ENCODE measurements at regions not wholly inside any gene's neighbourhood (a gene's known extent, or its start where the extent isn't known, plus 50 kb on each side); places are given as distances from the start of the nearest gene placed in this dataset.

GRCh38 chr9:120191141-120191540, 388.8 kb downstream of the CDK5RAP2 start:
- no peak overlapping the region for H3K4me3 ChIP-seq (ENCODE audit: low read depth, low read length, poor library complexity, severe bottlenecking)
- no peak overlapping the region for H3K9ac ChIP-seq (ENCODE audit: low read length)
- no peaks in the 10 kb centered on the region for H3K36me3 ChIP-seq (ENCODE audit: insufficient read depth, low read length)
- no peaks in the 10 kb centered on the region for H4K20me1 ChIP-seq (ENCODE audit: insufficient read depth, low read length)
- H3K9me3 ChIP-seq (ENCODE audit: low read length), result no peaks in the 10 kb centered on the region
- no peaks in the 10 kb centered on the region for H3K9me2 ChIP-seq (ENCODE audit: low read depth, low read length)
- no peak overlapping the region for H2AFZ ChIP-seq (ENCODE audit: low read length)
- TF ChIP-seq EZH2 (IDR thresholded peaks at IDR 0.05; ENCODE audit: borderline replicate concordance, low read length) (no peak), CTCF (IDR thresholded peaks at IDR 0.05; ENCODE audit: low read length) (no peak)
- no peak overlapping the region for H3K4me2 ChIP-seq (ENCODE audit: low read length)
- peaks cover 2% of the 10 kb centered on the region; the same call in 1 of the 2 replicates for H3K27me3 ChIP-seq (ENCODE audit: insufficient read depth, low read length)
- no peaks in the 10 kb centered on the region for H3K4me1 ChIP-seq (ENCODE audit: insufficient read depth, low read length, severe bottlenecking)
- no peak overlapping the region for H3K27ac ChIP-seq (ENCODE audit: low read depth, low read length, poor library complexity, severe bottlenecking)
- no peaks in the 10 kb centered on the region for H3F3A ChIP-seq (ENCODE audit: insufficient read depth, low read length)
- no peaks in the 10 kb centered on the region for H3K79me2 ChIP-seq (ENCODE audit: insufficient read depth, low read length)

DNA sequence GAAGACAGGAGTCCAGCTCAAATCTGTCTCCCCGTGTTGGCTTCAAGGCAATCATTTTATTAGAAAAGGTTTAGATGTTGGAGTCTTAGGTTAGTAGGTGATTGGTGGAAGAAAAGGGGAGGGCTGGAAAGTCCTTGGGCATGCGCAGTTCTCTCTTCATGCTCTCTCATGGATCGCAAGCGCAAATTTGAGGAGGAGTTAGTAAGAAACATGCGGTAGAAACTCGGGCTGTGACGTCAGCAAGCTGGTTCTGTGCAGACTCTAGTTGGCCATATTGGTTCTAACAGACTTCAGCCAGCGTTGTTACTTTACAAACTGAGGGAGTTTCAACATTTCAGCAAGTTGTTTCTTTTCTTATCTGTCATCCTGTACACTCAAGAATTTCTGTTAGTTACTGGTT, 392.2 kb downstream of the CDK5RAP2 start:
- Histone ChIP-seq H3K36me3 (ENCODE audit: insufficient read depth, low read length) (no peaks in the 10 kb centered on the region), H3K27ac (ENCODE audit: low read depth, low read length, poor library complexity, severe bottlenecking) (no peak overlapping the region), H3K4me2 (ENCODE audit: low read length) (no peak overlapping the region), H3K27me3 (ENCODE audit: insufficient read depth, low read length) (peaks cover 2% of the 10 kb centered on the region; the same call in 1 of the 2 replicates), H3K79me2 (ENCODE audit: insufficient read depth, low read length) (no peaks in the 10 kb centered on the region), H3K4me3 (ENCODE audit: low read depth, low read length, poor library complexity, severe bottlenecking) (no peak overlapping the region), H3K9me3 (ENCODE audit: low read length) (no peaks in the 10 kb centered on the region), H3K9ac (ENCODE audit: low read length) (no peak overlapping the region), H3K9me2 (ENCODE audit: low read depth, low read length) (no peaks in the 10 kb centered on the region), H3K4me1 (ENCODE audit: insufficient read depth, low read length, severe bottlenecking) (no peaks in the 10 kb centered on the region), H2AFZ (ENCODE audit: low read length) (no peak overlapping the region), H3F3A (ENCODE audit: insufficient read depth, low read length) (no peaks in the 10 kb centered on the region), H4K20me1 (ENCODE audit: insufficient read depth, low read length) (no peaks in the 10 kb centered on the region)
- TF ChIP-seq EZH2 (IDR thresholded peaks at IDR 0.05; ENCODE audit: borderline replicate concordance, low read length), result no peak
- TF ChIP-seq CTCF (IDR thresholded peaks at IDR 0.05; ENCODE audit: low read length), result no peak

DNA sequence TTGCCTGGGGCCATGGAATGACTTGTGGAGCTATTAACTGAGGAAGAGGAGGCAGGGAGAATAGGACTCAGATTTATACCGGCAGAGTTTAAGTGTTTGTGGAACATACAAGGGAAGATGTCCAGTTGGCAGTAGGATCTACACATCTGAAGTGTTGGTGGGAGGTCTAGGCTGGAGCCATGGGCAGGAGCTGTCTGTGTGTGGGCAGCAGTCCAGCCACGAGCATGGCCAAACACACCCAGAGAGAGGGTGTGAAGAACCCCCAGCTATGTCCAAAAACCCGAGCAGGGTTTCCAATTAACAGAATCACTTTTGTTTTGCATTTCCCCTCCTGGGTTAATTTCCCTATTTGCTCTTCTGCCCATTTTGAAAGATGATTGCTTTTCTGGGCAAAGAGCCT, 393.7 kb downstream of the CDK5RAP2 start:
- H3K27me3 ChIP-seq (ENCODE audit: insufficient read depth, low read length), result no peaks in the 10 kb centered on the region; the same call in 1 of the 2 replicates
- H3K9me2 ChIP-seq (ENCODE audit: low read depth, low read length), result no peaks in the 10 kb centered on the region
- no peak overlapping the region for H3K9ac ChIP-seq (ENCODE audit: low read length)
- no peaks in the 10 kb centered on the region for H3K79me2 ChIP-seq (ENCODE audit: insufficient read depth, low read length)
- H4K20me1 ChIP-seq (ENCODE audit: insufficient read depth, low read length), result no peaks in the 10 kb centered on the region
- H2AFZ ChIP-seq (ENCODE audit: low read length), result no peak overlapping the region
- no peak overlapping the region for H3K27ac ChIP-seq (ENCODE audit: low read depth, low read length, poor library complexity, severe bottlenecking)
- no peaks in the 10 kb centered on the region for H3K36me3 ChIP-seq (ENCODE audit: insufficient read depth, low read length)
- no peak overlapping the region for H3K4me3 ChIP-seq (ENCODE audit: low read depth, low read length, poor library complexity, severe bottlenecking)
- H3K4me1 ChIP-seq (ENCODE audit: insufficient read depth, low read length, severe bottlenecking), result no peaks in the 10 kb centered on the region
- H3K9me3 ChIP-seq (ENCODE audit: low read length), result no peaks in the 10 kb centered on the region
- H3K4me2 ChIP-seq (ENCODE audit: low read length), result no peak overlapping the region
- no peak for TF ChIP-seq EZH2 (IDR thresholded peaks at IDR 0.05; ENCODE audit: borderline replicate concordance, low read length)
- no peak for TF ChIP-seq CTCF (IDR thresholded peaks at IDR 0.05; ENCODE audit: low read length)
- H3F3A ChIP-seq (ENCODE audit: insufficient read depth, low read length), result no peaks in the 10 kb centered on the region

Data from OCI-LY1 (cell line).